ENCODE measurements at regions not wholly inside any gene's neighbourhood (a gene's known extent, or its start where the extent isn't known, plus 50 kb on each side); places are given as distances from the start of the nearest gene placed in this dataset.
"Not testable (repeated sequence)": the region's sequence is repeated elsewhere in the genome, so short reads cannot be mapped to it uniquely, and the experiment has no call there.

DNA sequence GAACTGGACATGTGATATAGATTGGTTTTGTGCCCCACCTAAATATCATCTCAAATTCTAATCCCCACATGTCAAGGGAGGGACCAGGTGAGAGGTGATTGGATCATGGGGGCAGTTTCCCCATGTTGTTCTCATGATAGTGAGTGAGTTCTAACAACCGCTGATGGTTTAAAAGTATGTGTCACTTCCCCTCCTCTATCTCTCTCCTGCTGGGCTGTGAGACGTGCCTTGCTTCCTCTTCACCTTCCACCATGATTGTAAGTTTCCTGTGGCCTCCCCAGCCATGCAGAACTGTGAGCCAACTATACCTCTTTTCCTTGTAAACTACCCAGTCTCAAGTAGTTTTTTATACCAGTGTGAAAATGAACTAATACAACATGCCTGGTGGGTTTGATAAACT lies 1122.5 kb downstream of the TMEM121 start:
- DNase-seq (ENCODE audit: low read depth in 3 of 3), result not testable (repeated sequence)

DNA sequence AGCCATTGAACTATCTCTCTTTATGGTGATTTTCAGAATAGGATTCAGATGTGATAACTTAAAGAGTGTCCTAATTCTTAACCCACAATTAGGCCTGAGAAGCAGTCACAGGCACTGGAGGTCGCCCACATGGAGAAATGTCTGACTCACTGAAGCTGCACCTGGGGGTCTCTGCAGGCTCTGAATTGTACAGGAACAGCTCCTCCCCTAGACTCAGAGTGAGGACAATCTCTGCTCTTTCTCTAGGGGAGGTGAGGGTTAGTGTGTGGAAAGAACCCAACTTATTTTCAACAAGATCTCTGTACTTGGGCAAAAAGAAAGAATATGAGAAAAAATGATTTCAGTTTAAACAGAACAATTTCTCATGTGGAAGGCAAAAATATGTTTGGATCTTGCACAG lies 1124.6 kb downstream of the TMEM121 start:
- DNase-seq (ENCODE audit: low read depth in 3 of 3), result no peak

DNA sequence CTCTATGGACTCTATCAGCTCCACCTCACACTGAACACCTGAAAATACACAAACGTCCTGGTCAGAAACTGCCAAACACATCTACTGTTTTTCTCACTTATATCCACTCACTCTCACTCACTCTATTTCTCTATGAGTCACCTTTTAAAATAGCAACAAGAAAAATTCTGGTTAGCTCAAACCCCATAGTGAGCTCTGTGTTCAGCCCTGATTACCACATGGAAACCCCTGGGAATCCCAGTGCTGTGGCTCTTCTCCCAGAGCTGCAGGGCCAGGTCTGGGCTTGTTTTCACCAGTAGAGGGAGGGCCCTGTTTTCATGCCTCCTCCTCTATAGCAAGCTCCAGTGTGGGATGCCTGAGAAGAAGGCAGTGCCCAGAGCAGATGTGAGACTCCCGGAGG lies 1126.1 kb downstream of the TMEM121 start:
- no peak for DNase-seq (ENCODE audit: low read depth in 3 of 3)

DNA sequence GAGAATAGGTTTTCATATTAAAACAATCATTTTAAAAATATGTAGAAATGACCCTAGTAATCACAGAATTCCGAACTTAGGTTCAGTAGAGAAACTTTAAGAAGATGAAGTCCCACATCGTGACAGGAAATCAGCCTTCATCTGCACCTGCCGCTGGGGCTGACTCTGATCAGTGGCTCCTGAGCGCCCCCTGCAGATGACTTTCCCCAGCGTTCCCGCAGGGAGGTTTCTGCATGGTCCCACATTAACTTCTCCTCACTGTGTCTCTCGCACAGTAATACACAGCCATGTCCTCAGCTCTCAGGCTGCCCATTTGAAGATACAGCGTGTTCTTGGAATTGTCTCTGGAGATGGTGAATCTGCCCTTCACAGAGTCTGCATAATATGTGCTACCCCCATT lies 1131.1 kb downstream of the TMEM121 start:
- DNase-seq (ENCODE audit: low read depth in 3 of 3), result peak in 2 of 3 donors; percentile 32 to 64

DNA sequence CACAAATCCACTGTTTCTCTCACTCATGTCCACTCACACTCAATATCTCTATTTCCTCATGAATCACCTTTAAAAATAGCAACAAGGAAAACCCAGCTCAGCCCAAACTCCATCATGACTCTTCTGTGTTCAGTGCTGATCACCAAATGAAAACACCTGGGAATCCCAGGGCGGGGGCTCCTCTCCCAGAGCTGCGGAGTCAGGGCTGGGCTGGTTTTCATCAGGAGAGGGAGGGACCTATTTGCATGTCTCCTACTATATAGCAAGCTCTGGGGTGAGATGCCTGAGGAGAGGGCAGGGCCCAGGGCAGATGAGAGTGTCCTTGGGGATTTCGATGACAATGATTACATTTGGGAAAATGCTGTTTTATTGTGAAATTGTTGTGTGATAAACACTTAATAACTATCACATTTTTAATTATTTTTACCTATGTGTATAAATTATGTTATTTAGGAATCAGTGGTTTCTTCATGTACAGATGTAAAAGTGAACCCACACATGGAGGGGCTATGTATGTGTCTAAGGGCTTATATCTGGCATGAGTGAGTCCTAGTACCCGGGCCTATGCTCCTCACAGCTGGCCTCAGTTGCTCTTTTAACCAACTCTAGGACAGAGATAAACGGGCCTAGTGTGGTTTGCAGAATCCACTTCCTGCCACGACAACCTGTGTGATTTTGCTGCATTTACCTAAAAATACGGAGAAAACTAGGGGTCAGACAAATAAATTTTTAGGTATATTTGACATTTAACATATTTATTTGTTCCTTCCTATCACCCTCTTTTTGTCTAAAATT lies 1131.9 kb downstream of the TMEM121 start:
- DNase-seq (ENCODE audit: low read depth in 3 of 3), result not testable (repeated sequence)

DNA sequence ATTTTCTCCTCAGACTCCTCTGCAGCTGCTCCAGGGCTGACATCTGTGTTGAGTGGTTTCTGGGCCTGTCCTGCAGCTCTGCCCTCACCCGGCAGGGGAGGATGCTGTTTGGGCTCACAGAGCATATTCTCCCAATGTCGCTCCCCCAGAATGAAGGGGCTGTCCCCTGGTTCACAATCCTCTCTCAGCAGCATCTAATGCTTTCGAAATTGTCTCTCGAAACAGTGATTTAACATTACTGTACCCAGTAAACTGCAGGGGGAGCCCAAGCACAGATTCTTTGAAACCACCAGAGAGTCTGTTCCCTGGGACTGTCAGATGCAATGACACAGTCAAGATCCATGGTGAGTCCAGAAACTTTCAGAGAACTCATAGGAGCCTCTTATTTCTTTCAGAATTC lies 1135.2 kb downstream of the TMEM121 start:
- DNase-seq (ENCODE audit: low read depth in 3 of 3), result peak; percentile 18 to 47 (median 27)

DNA sequence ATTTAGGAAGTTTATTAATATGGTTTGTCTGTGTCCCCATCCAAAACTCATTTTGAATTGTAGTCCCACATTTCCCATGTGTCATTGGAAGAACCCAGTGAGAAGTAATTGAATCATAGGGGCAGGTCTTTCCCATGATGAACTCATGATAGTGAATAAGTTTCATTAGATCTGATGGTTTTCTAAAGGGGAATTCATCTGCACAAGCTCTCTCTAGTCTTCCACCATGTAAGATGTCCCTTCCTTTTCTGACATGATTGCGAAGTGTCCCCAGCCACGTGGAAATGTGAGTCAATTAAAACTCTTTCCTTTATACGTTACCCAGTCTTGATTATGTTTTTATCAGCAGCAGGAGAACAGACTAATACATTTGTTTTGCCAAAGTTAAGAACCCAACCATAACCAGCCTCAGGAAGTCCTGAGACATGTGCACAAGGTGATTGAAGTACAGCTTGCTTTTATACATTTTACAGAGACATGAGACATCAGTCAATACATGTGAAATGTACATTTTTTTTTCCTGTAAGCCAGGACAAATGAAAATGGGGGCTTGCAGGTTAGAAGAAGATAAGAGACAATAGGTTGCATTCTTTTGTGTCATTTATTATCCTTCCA lies 1136.7 kb downstream of the TMEM121 start:
- no peak for DNase-seq (ENCODE audit: low read depth in 3 of 3)

DNA sequence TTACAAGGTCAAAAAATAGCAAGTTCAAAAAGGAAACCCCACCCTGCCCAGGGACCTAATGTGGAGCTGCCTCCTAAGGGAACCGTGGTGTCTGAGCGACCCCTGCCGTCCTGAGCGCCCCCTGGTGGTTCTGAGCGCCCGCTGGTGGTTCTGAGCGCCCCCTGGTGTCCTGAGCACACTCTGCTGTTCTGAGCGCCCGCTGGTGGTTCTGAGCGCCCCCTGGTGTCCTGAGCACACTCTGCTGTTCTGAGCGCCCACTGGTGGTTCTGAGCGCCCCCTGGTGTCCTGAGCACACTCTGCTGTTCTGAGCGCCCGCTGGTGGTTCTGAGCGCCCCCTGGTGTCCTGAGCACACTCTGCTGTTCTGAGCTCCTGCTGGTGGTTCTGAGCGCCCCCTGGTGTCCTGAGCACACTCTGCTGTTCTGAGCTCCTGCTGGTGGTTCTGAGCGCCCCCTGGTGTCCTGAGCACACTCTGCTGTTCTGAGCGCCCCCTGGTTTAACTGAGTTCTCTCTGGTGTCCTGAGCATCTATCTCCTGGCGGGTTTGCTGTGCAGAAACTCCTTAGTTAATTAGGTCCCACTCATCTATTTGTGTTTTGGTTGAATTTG lies 1137.5 kb downstream of the TMEM121 start:
- peak; percentile 69 to 76 (median 74) for DNase-seq (ENCODE audit: low read depth in 3 of 3)

DNA sequence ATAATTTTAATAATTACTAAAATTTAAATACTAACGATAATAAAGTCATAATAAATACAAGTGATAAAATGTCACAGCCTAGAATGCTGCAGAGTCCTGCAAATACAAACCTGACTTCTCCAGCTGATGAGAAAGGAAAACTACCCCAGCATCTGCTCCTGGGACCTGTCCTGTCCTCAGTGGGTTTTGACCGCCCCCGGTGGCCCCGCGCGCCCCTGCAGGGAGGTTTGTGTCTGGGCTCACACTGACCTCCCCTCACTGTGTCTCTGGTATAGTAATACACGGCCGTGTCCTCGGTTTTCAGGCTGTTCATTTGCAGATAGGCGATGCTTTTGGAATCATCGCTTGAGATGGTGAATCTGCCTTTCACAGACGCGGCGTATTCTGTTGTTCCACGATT lies 1139.4 kb downstream of the TMEM121 start:
- peak in 1 of 3 donors; percentile 43 for DNase-seq (ENCODE audit: low read depth in 3 of 3)

DNA sequence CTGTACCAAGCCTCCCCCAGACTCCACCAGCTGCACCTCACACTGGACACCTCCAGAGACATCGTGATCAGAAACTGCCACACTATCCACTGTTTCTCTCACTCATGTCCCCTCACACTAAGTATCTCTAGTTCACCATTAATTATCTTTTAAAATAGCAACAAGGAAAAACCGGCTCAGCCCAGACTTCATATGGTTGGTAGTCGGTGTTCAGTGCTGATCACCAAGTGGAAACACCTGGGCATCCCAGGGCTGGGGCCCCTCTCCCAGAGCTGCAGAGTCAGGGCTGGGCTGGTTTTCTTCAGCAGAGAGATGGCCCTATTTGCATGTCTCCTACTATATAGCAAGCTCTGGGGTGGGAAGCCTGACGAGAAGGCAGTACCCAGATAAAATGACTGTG lies 1140.0 kb downstream of the TMEM121 start:
- no peak for DNase-seq (ENCODE audit: low read depth in 3 of 3)

DNA sequence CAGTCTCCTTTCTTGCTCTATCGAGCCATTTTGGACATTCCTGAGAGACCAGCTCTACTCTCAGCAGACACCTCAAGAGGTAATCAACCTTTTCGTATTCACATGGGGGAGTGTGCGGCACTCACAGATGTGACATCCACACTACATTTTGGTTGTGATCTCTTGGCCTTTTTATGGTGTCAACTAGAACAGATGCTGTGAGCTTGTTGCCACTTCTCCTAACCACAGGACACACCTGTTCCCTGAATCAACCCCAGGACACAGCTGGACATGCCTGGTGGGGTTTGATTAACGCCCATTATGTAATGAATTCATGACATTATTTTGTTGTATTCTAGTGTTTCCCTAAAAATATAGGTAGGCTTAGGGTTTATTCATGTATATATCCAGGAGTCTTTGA lies 1143.6 kb downstream of the TMEM121 start:
- DNase-seq (ENCODE audit: low read depth in 3 of 3), result no peak

DNA sequence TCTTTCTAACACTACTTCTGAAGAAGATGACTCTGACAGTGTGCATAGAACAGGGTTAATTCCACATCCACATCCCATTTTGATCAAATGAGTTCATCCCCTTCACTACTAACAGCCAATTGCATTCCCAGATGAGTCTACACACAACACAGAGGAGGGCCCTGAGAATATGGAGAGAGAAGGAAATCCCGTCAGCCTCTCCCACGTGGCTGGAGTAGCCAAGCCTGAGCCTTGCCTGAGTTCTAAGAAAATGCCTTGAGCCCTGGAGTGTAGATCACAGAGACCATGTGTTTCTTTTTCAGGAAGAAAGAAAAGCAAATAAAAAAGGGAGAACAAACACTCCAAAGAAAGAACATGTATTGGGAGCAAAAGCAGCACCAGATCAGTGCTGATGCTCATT lies 1147.7 kb downstream of the TMEM121 start:
- not testable (repeated sequence) for DNase-seq (ENCODE audit: low read depth in 3 of 3)

DNA sequence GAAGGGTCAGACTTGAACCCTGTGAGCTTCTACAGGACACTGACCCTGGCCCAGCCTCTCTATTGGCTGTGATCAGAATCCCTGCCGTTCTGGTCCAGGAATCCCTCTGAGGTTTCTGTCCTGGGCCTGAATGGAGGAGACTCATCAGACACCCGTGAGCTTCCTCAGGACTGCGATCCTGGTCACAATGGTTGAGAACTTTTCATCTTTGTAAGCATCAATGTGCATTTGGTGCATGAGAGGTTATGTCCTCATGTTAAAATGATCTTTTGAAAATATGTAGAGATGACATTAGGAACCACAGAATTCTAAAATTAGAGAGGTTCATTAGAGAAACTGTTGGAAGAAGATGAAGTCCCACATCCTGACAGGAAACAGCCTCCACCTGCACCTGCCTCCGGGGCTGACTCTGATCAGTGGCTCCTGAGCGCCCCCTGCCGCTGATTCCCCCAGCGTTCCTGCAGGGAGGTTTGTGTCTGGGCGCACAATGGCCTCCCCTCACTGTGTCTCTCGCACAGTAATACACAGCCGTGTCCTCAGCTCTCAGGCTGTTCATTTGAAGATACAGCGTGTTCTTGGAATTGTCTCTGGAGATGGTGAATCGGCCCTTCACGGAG lies 1148.2 kb downstream of the TMEM121 start:
- DNase-seq (ENCODE audit: low read depth in 3 of 3), result peak in 2 of 3 donors; percentile 40 to 77

DNA sequence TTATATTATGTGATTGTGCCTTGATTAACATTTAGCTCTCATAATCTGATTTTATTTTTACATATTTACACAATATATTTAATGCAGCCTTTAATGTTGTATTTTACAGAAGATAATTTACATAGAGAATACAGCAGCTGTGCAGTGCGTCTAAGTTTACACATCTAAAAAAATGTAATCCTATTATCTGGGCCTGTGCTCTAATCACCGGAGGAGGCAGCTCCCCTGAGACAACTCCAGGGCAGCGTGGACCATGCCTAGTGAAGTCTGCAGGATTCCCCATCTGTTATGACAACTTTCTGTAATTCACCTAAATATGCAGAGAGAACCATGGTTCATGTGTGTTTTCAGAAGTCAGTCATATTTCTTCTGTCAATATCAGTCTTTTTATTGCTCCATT lies 1149.3 kb downstream of the TMEM121 start:
- DNase-seq (ENCODE audit: low read depth in 3 of 3), result not testable (repeated sequence)

DNA sequence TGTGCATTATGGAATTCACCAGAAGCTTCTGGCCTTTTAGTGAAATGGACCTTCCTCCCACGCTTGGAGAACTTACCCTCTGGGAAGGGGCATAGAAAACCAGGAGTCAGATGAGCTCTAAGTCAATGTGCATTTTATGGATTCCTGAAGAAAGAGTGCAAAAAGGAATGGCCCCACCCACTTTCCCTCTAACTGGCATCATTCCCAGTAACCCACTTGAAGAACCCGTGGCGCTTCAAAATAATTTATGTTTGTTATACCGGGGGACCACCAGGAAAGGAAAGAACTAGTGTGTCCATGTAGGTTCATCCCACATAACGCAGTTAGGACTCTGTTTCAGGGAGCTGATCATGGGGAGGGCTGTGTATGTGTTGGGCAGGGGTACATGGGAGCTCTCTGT lies 1153.4 kb downstream of the TMEM121 start:
- DNase-seq (ENCODE audit: low read depth in 3 of 3), result no peak

DNA sequence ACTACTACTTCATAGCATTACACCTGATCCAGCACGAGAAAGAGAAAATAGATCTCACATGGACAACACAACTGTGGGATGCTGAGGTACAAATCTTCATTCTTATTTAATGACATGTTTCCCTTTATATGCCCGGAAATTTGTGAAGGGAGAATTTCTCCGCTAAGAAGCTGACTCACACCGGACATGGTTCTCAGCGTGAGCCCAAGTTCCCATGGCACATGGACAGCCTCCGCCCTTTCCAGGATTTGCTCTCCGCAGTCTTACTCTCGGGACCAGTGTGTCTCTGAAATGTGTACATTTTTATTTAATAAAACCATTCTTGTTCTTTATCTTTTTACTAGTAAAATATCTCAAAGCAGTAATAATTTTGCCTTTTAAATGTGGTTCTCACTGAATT lies 1154.8 kb downstream of the TMEM121 start:
- DNase-seq (ENCODE audit: low read depth in 3 of 3), result no peak

DNA sequence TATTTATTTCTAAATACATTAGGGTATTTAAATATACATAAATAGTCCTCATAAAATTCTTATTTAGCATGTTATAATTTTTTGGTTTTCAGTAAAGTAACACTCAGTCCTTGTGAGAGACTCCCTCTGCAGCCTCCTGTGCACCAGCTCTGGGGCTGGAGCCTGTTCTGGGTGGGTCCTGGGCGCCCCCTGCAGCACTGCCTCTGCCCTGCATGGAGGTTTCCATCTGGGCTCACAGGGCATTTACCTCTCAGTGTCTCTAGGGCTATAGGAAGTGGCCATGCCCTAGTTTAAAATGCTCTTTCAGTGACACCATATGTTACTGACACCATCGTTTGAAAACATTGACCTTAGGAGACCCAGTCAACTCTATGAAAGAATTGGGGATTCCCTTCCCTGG lies 1155.2 kb downstream of the TMEM121 start:
- no peak for DNase-seq (ENCODE audit: low read depth in 3 of 3)

DNA sequence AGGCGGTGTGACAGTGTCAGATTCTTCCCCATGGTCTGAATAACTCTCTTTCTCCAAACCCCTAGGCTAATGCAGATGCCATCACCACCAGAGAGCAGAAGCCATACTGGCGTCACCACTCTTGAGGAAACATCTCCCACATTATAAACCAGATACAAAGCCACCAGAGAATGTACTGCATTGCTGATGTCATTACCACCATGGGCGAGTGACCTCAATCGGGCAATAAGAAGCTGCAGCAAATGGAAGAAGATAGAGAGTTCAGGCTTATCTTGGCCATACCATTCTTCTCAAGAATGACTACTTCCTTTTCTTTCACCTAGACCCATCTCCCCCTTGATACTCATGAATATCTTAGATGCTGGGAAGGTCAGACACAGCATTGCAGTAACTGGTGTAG lies 1157.2 kb downstream of the TMEM121 start:
- DNase-seq (ENCODE audit: low read depth in 3 of 3), result no peak

DNA sequence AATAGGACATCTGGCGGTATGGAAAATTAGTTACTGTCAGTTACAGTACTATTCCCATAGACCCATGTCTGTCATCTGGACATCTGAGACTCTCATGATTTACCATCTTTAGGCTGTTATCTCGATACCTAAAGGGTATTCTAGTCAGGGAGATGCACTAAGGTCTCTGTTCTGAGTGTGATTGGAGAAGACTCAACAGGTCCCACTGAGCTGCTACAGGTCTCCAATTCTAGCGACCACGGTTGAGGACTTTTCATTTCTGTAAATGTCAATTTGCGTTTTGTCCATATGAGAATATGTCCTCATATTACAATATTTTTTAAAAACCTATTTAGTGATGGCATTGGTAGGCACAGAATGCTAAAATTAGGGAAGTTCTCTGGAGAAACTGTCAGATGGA lies 1160.2 kb downstream of the TMEM121 start:
- no peak for DNase-seq (ENCODE audit: low read depth in 3 of 3)

DNA sequence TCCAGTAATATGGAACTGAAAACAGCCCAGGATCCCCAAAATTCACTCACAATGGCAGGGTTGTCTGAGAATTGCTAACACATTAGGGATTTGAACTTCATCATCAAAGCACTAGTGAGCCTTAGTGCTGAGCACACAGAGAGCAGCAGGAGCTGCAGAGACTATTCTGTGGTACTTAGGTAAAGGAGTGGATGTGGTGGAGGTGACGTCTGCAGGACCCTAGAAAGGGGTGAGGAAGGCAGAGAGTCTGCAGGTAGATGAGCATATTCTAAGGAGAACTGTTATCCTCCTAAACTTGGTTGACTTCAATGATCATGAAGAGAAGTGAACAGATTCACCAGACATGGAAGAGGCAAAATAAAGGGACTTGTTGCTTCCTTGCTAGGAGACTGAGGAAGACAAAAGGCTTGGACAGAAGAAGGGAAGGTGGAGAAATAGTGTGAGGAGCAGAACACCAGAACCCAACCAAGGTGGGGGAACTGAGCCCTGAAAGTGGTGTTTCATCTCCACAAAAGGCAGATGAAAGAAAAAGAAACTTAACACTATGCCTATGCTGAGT lies 1164.0 kb downstream of the TMEM121 start:
- DNase-seq (ENCODE audit: low read depth in 3 of 3), result no peak

DNA sequence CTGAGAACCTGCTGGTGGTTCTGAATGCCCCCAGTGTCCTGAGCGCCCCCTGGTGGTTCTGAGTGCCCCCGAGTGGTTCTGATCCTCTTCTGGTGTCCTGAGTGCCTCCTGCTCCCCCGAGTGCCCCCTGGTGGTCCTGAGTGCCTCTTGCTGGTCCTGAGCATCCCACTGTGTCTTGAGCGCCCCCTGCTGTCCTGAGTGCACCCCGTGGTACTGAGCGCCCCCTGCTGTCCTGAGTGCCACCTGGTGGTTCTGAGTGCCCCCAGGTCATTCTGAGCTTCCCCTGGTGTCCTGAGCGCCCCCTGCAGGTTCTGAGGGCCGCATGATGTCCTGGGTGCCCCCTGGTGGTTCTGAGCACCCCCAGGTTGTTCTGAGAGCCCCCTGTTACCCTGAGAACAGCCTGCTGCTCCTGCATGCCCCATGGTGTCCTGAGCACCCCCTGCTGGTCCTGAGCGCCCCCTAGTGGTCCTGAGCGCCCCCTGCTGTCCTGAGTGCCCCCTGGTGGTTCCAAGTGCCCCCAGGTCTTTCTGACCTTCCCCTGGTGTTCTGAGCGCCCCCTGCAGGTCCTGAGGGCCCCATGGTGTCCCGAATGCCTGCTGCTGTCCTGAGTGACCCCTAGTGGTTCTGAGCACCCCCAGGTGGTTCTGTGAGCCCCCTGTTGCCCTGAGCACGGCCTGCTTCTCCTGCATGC lies 1165.4 kb downstream of the TMEM121 start:
- peak; percentile 83 to 89 (median 88) for DNase-seq (ENCODE audit: low read depth in 3 of 3)

Measured in stimulated activated CD4-positive, alpha-beta T cell treated with anti-CD3 and anti-CD28 coated beads, TNF-alpha, amount 100 ng/mL, for 48 hours (primary cell).